ENCODE measurements at regions not wholly inside any gene's neighbourhood (a gene's known extent, or its start where the extent isn't known, plus 50 kb on each side); places are given as distances from the start of the nearest gene placed in this dataset.

GRCh38 chr4:188550296-188550695 lies 411.1 kb downstream of the TRIML1 start:
- TF ChIP-seq CTCF (IDR thresholded peaks at IDR 0.05) (no peak), POLR2AphosphoS5 (IDR thresholded peaks at IDR 0.05) (no peak)
